ENCODE measurements at regions not wholly inside any gene's neighbourhood (a gene's known extent, or its start where the extent isn't known, plus 50 kb on each side); places are given as distances from the start of the nearest gene placed in this dataset.

GRCh38 chr3:194931865-194932264 is 246.2 kb downstream of the FAM43A start:
- no peak overlapping the region for H3K4me3 ChIP-seq (replicated peaks; ENCODE audit: low read depth, low read length)
- no peak for TF ChIP-seq CTCF (IDR thresholded peaks at IDR 0.05; ENCODE audit: low read length, missing control alignments)
- DNase-seq (ENCODE audit: low read depth): no peak

- DNase-seq (ENCODE audit: low read depth): no peak
- no peak for TF ChIP-seq CTCF (IDR thresholded peaks at IDR 0.05; ENCODE audit: low read length, missing control alignments)
- H3K4me3 ChIP-seq (replicated peaks; ENCODE audit: low read depth, low read length): no peak overlapping the region
Measured at GRCh38 chr3:194933465-194933864, 247.8 kb downstream of the FAM43A start.

- DNase-seq (ENCODE audit: low read depth): no peak
- TF ChIP-seq CTCF (IDR thresholded peaks at IDR 0.05; ENCODE audit: low read length, missing control alignments): no peak
Measured at GRCh38 chr3:194935061-194935460, 249.4 kb downstream of the FAM43A start.

GRCh38 chr3:194935632-194936470 is 250.2 kb downstream of the FAM43A start:
- H3K4me3 ChIP-seq (replicated peaks; ENCODE audit: low read depth, low read length): no peak overlapping the region
- no peak for TF ChIP-seq CTCF (IDR thresholded peaks at IDR 0.05; ENCODE audit: low read length, missing control alignments)

More at GRCh38 chr3:194935061-194935460, 249.4 kb downstream of the FAM43A start:
- no peak overlapping the region for H3K4me3 ChIP-seq (replicated peaks; ENCODE audit: low read depth, low read length)

GRCh38 chr3:194936659-194937058 is 251.0 kb downstream of the FAM43A start:
- DNase-seq (ENCODE audit: low read depth): no peak
- no peak for TF ChIP-seq CTCF (IDR thresholded peaks at IDR 0.05; ENCODE audit: low read length, missing control alignments)
- no peak overlapping the region for H3K4me3 ChIP-seq (replicated peaks; ENCODE audit: low read depth, low read length)

More at GRCh38 chr3:194935632-194936470, 250.2 kb downstream of the FAM43A start:
- DNase-seq (ENCODE audit: low read depth): no peak

GRCh38 chr3:194937144-194937543 is 251.5 kb downstream of the FAM43A start:
- no peak overlapping the region for H3K4me3 ChIP-seq (replicated peaks; ENCODE audit: low read depth, low read length)
- no peak for DNase-seq (ENCODE audit: low read depth)
- TF ChIP-seq CTCF (IDR thresholded peaks at IDR 0.05; ENCODE audit: low read length, missing control alignments): no peak

- no peak overlapping the region for H3K4me3 ChIP-seq (replicated peaks; ENCODE audit: low read depth, low read length)
- no peak for DNase-seq (ENCODE audit: low read depth)
- TF ChIP-seq CTCF (IDR thresholded peaks at IDR 0.05; ENCODE audit: low read length, missing control alignments): no peak
Measured at GRCh38 chr3:194937882-194938321, 252.2 kb downstream of the FAM43A start.

Data from fibroblast of pulmonary artery (primary cell).